ENCODE measurements at regions not wholly inside any gene's neighbourhood (a gene's known extent, or its start where the extent isn't known, plus 50 kb on each side); places are given as distances from the start of the nearest gene placed in this dataset.

DNA sequence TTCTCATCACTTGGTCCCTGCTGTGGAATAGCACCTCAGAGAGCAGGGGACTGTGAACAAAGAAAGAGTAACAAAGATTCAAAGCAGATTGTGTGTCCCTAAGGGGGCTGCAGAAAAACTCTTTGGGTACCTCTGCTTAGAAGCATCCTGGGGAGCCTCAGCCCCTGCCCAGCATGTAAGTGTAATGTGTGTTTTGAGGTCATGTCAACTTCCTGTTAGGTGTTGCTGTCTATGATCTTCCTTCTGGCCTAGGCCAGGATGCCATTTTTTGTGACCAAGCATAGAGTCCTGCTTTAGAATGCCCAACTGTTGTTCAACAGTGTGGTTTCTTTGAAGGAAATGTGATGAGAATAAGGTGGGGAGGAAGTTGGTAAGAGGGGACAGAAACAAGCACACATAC is 77.1 kb upstream of the BCL6 start:
- Histone ChIP-seq H2AFZ (no peak overlapping the region), H3K79me2 (ENCODE audit: low read depth) (no peaks in the 10 kb centered on the region), H3K4me2 (no peak overlapping the region), H3K4me3 (no peak overlapping the region), H3F3A (ENCODE audit: insufficient read depth, low read depth) (no peaks in the 10 kb centered on the region), H3K4me1 (replicated peaks; ENCODE audit: insufficient read depth) (0 out of 2 replicates have a peak, but pooled peaks cover 4% of the 10 kb centered on the region), H4K20me1 (ENCODE audit: insufficient read depth) (no peaks in the 10 kb centered on the region), H3K36me3 (ENCODE audit: low read depth) (no peaks in the 10 kb centered on the region), H3K27ac (no peak overlapping the region), H3K27me3 (ENCODE audit: insufficient read depth, low read depth) (no peaks in the 10 kb centered on the region), H3K9me3 (ENCODE audit: insufficient read depth, low read depth) (peaks cover 4% of the 10 kb centered on the region; the same call in 1 of the 2 replicates), H3K9me2 (ENCODE audit: insufficient read depth) (peaks cover 5% of the 10 kb centered on the region; the same call in 1 of the 2 replicates)
- TF ChIP-seq, protein P1, sequence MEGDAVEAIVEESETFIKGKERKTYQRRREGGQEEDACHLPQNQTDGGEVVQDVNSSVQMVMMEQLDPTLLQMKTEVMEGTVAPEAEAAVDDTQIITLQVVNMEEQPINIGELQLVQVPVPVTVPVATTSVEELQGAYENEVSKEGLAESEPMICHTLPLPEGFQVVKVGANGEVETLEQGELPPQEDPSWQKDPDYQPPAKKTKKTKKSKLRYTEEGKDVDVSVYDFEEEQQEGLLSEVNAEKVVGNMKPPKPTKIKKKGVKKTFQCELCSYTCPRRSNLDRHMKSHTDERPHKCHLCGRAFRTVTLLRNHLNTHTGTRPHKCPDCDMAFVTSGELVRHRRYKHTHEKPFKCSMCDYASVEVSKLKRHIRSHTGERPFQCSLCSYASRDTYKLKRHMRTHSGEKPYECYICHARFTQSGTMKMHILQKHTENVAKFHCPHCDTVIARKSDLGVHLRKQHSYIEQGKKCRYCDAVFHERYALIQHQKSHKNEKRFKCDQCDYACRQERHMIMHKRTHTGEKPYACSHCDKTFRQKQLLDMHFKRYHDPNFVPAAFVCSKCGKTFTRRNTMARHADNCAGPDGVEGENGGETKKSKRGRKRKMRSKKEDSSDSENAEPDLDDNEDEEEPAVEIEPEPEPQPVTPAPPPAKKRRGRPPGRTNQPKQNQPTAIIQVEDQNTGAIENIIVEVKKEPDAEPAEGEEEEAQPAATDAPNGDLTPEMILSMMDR (conservative IDR thresholded peaks at IDR 0.05): no peak
- TF ChIP-seq EZH2 (IDR thresholded peaks at IDR 0.05; ENCODE audit: low read depth): no peak
- POLR2A ChIA-PET (ENCODE audit: unreplicated experiment): interaction anchor here (0.5 kb wide), 1 partner anchor 655 kb away, joined by 3 read pairs; no protein-coding TSS in a partner anchor
- intact Hi-C loops (cut with micrococcal nuclease; ENCODE audit: unreplicated experiment): no loop called here
- DNase-seq: no peak
- CTCF ChIA-PET: no interaction called here
- no TSS peak for BruUV-seq (replicated peaks)

DNA sequence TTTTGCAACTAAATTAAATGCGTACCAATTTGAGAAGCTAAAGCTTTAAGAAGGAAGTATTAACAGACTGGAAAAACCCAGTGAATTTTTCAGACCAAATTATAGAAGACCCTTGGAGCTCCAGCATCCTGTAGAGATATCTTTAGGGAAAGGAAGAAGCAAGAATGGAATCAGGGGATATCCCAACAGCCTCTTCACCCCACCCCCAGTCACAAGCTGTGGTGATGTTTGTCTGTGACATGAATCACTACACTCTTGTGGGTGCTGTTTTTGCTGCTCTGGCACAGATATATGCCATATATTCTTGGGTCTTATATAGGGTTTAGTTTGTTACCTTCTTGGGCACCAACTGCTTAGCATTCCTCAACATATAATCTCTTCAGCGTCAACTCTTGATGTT is 78.5 kb upstream of the BCL6 start:
- Histone ChIP-seq H3K9me2 (ENCODE audit: insufficient read depth) (peaks cover 5% of the 10 kb centered on the region; the same call in 1 of the 2 replicates), H4K20me1 (ENCODE audit: insufficient read depth) (no peaks in the 10 kb centered on the region), H3F3A (ENCODE audit: insufficient read depth, low read depth) (no peaks in the 10 kb centered on the region), H3K4me3 (no peak overlapping the region), H3K9me3 (ENCODE audit: insufficient read depth, low read depth) (no peaks in the 10 kb centered on the region), H3K79me2 (ENCODE audit: low read depth) (no peaks in the 10 kb centered on the region), H3K36me3 (ENCODE audit: low read depth) (no peaks in the 10 kb centered on the region), H3K4me1 (replicated peaks; ENCODE audit: insufficient read depth) (0 out of 2 replicates have a peak, but pooled peaks cover 4% of the 10 kb centered on the region), H2AFZ (no peak overlapping the region), H3K27ac (no peak overlapping the region), H3K27me3 (ENCODE audit: insufficient read depth, low read depth) (no peaks in the 10 kb centered on the region), H3K4me2 (no peak overlapping the region)
- POLR2A ChIA-PET (ENCODE audit: unreplicated experiment): no interaction called here
- TF ChIP-seq, protein P1 (conservative IDR thresholded peaks at IDR 0.05): no peak
- no peak for TF ChIP-seq EZH2 (IDR thresholded peaks at IDR 0.05; ENCODE audit: low read depth)
- intact Hi-C loops (cut with micrococcal nuclease; ENCODE audit: unreplicated experiment): no loop called here
- no peak for DNase-seq
- no TSS peak for BruUV-seq (replicated peaks)
- CTCF ChIA-PET: no interaction called here

DNA sequence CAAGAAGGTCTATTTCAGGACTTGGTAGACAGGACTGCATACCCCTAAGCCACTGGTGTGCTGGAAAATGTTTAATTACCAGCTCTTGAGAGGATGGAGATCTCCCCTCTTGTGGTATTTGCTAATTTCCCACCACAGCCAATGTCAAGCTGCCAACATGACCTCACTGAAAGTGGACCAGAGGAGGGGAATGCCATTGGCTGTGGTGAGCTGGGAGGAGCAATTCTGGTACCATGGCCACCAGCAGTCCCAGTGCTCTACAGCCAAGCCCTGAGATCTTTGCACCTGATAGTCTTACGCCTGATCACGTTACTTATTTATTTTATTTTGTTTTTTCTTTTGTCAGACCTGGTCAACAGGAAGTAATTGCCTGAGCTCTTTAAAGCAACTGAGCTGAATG is 82.5 kb upstream of the BCL6 start:
- H3K4me3 ChIP-seq: no peak overlapping the region
- H3K27ac ChIP-seq: no peak overlapping the region
- peak in 1 of 2 experiments; percentile 31 for DNase-seq
- no peak for TF ChIP-seq EZH2 (IDR thresholded peaks at IDR 0.05; ENCODE audit: low read depth)
- TF ChIP-seq, protein P1 (conservative IDR thresholded peaks at IDR 0.05): no peak
- H3K36me3 ChIP-seq (ENCODE audit: low read depth): no peaks in the 10 kb centered on the region
- intact Hi-C loops (cut with micrococcal nuclease; ENCODE audit: unreplicated experiment): no loop called here
- H3K4me1 ChIP-seq (replicated peaks; ENCODE audit: insufficient read depth): 0 out of 2 replicates have a peak, but pooled peaks cover 3% of the 10 kb centered on the region
- no peaks in the 10 kb centered on the region for H4K20me1 ChIP-seq (ENCODE audit: insufficient read depth)
- H3K9me2 ChIP-seq (ENCODE audit: insufficient read depth): peaks cover 5% of the 10 kb centered on the region; the same call in 1 of the 2 replicates
- no peaks in the 10 kb centered on the region; the same call in 1 of the 2 replicates for H3F3A ChIP-seq (ENCODE audit: insufficient read depth, low read depth)
- no TSS peak for BruUV-seq (replicated peaks)
- ChIA-PET POLR2A (ENCODE audit: unreplicated experiment) (no interaction called here), CTCF (no interaction called here)
- no peak overlapping the region for H2AFZ ChIP-seq
- H3K27me3 ChIP-seq (ENCODE audit: insufficient read depth, low read depth): no peaks in the 10 kb centered on the region
- no peaks in the 10 kb centered on the region for H3K79me2 ChIP-seq (ENCODE audit: low read depth)
- no peaks in the 10 kb centered on the region for H3K9me3 ChIP-seq (ENCODE audit: insufficient read depth, low read depth)
- no peak overlapping the region for H3K4me2 ChIP-seq

Measured in PC-9 (cell line).